ENCODE measurements at regions not wholly inside any gene's neighbourhood (a gene's known extent, or its start where the extent isn't known, plus 50 kb on each side); places are given as distances from the start of the nearest gene placed in this dataset.

DNA sequence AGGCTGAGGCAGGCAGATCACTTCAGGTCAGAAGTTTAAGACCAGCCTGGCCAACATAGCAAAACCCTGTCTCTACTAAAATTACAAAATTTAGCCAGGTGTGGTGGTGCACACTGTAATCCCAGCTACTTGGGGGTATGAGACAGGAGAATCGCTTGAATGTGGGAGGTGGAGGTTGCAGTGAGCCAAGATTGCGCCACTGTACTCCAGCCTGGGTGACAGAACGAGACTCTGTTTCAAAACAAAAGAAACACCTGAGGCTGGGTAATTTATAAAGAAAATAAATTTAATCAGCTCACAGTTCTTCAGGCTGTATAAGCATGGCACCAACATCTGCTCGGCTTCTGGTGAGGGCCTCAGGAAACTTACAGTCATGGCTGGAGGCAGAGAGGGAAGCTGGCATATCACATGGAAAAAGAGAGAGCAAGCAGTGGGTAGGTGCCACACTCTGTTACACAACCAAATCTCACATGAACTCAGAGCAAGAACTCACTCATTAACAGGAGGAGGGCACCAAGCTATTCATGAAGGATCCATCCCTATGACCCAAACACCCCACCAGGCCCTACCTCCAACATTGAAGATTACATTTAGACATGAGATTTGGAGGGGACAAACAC, 244.1 kb upstream of the RBBP8 start:
- WGBS, 2 experiments, result 94 to 97% methylated on average over 4 of the region's 4 CpGs
- no peaks in the 10 kb centered on the region for H3K36me3 ChIP-seq (ENCODE audit: control insufficient read depth, insufficient read depth, low read length)
- no peaks in the 10 kb centered on the region for H3K9me3 ChIP-seq (ENCODE audit: control insufficient read depth, low read length)
- H3K4me3 ChIP-seq (ENCODE audit: insufficient read depth, low read depth, low read length), result no peak overlapping the region
- no peaks in the 10 kb centered on the region for H3K27me3 ChIP-seq (ENCODE audit: control insufficient read depth, insufficient read depth, low read length, poor library complexity, severe bottlenecking)
- H3K27ac ChIP-seq (ENCODE audit: insufficient read depth, low read depth, low read length, poor library complexity, severe bottlenecking), result no peak overlapping the region
- no peaks in the 10 kb centered on the region for H3K4me1 ChIP-seq (ENCODE audit: control insufficient read depth, insufficient read depth, low read length)

DNA sequence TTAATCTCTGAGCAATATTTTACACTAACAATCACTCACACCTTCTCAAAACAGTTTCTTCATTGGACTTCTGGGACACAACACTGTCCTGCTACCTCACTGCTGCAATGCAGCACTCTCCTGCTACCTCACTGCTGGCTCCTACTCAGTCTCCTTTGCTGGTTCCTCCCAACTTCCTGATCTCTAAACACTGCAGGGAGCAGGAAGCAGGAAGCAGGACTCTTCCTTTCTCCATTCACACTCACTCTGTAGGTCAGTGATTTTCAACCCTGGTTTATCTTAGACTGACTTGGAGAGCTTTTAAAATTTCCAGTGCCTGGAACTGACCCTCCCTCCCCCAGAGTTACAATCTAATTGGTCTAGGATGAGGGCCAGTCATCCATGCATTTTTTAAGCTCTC, 243.4 kb upstream of the RBBP8 start:
- Histone ChIP-seq H3K4me1 (ENCODE audit: control insufficient read depth, insufficient read depth, low read length) (no peaks in the 10 kb centered on the region), H3K9me3 (ENCODE audit: control insufficient read depth, low read length) (no peaks in the 10 kb centered on the region), H3K27me3 (ENCODE audit: control insufficient read depth, insufficient read depth, low read length, poor library complexity, severe bottlenecking) (no peaks in the 10 kb centered on the region), H3K27ac (ENCODE audit: insufficient read depth, low read depth, low read length, poor library complexity, severe bottlenecking) (no peak overlapping the region), H3K4me3 (ENCODE audit: insufficient read depth, low read depth, low read length) (no peak overlapping the region), H3K36me3 (ENCODE audit: control insufficient read depth, insufficient read depth, low read length) (no peaks in the 10 kb centered on the region)

DNA sequence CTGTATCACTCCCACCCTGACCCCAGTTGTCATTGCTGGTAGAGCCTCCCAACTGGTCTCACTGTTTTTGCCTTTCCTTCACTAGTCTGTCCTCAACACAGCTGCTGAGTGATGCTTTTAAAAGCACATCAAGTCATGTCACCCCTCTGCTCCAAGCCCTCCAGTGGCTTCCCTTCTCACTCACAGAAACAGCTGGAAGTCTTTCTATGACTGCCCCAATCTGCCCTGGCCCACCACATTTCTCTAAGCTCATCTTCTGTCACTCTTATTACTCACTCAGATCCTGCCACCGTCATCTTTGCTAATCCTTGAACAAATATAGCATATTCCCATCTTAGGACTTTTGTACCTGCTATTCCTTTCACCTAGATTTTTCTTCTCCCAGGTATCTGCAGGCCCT, 242.6 kb upstream of the RBBP8 start:
- Histone ChIP-seq H3K27me3 (ENCODE audit: control insufficient read depth, insufficient read depth, low read length, poor library complexity, severe bottlenecking) (no peaks in the 10 kb centered on the region), H3K9me3 (ENCODE audit: control insufficient read depth, low read length) (no peaks in the 10 kb centered on the region), H3K4me1 (ENCODE audit: control insufficient read depth, insufficient read depth, low read length) (no peaks in the 10 kb centered on the region), H3K27ac (ENCODE audit: insufficient read depth, low read depth, low read length, poor library complexity, severe bottlenecking) (no peak overlapping the region), H3K36me3 (ENCODE audit: control insufficient read depth, insufficient read depth, low read length) (no peaks in the 10 kb centered on the region), H3K4me3 (ENCODE audit: insufficient read depth, low read depth, low read length) (no peak overlapping the region)
- WGBS, 2 experiments, result 83 to 86% methylated on average over 1 of the region's 1 CpG

DNA sequence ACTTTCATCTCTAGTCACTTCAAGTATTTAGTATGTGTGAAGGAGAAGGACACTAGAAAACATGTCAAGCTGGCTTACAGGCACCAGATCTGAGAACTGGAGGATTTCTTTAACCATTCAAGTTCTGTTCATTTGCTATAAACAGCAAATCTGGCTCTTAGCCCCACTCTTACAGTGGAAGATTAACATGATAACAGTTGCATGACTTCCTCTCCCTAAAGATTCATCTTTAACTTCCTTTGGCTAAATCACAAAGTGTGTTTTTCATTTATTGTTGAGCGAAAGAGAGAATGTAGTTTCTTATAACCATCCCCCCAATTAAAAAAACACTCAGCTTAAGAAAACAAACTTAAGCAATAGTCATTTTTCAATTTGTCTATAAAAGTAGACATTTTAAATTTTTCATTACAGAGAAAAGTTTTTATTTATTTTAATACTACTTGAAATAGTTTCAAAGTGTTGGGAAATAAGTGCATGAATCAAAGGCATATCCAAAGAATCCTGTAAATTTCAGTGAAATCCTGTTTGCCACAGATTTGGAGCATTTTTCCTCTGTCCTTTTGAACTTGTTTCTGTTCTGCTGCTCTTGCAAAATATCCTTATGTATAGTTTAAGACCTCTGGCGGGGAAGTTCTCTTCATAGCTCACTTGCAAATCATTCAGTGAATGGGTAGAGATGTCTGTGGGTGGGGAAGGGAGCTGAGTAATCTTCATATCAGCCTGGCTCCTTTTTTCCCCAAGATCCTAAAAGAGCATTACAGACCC, 241.0 kb upstream of the RBBP8 start:
- WGBS, 2 experiments, result 65 to 80% methylated on average over 1 of the region's 2 CpGs
- Histone ChIP-seq H3K9me3 (ENCODE audit: control insufficient read depth, low read length) (no peaks in the 10 kb centered on the region), H3K27me3 (ENCODE audit: control insufficient read depth, insufficient read depth, low read length, poor library complexity, severe bottlenecking) (no peaks in the 10 kb centered on the region), H3K4me1 (ENCODE audit: control insufficient read depth, insufficient read depth, low read length) (no peaks in the 10 kb centered on the region), H3K27ac (ENCODE audit: insufficient read depth, low read depth, low read length, poor library complexity, severe bottlenecking) (no peak overlapping the region), H3K4me3 (ENCODE audit: insufficient read depth, low read depth, low read length) (no peak overlapping the region), H3K36me3 (ENCODE audit: control insufficient read depth, insufficient read depth, low read length) (no peaks in the 10 kb centered on the region)

DNA sequence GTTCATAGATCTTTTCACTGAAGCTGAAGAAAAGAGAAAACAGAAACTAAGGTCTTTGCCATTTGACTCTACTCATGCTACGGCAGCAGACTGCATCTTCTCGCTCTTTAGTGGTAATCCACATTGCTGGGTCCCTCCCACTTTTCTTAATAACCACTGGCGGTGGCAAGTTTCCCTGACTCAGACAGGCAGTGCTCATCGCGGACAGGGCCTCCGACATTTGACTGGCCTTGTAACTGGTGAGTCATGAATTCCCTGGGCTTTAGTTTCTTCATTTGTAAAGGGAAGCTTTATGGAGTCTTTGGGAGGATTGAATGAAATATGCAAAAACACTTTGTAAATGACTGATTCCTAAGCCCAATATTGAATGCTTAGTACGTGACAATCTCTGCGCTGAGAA, 238.2 kb upstream of the RBBP8 start:
- H3K27me3 ChIP-seq (ENCODE audit: control insufficient read depth, insufficient read depth, low read length, poor library complexity, severe bottlenecking), result no peaks in the 10 kb centered on the region
- H3K36me3 ChIP-seq (ENCODE audit: control insufficient read depth, insufficient read depth, low read length), result no peaks in the 10 kb centered on the region
- H3K4me1 ChIP-seq (ENCODE audit: control insufficient read depth, insufficient read depth, low read length), result no peaks in the 10 kb centered on the region
- H3K9me3 ChIP-seq (ENCODE audit: control insufficient read depth, low read length), result no peaks in the 10 kb centered on the region
- H3K27ac ChIP-seq (ENCODE audit: insufficient read depth, low read depth, low read length, poor library complexity, severe bottlenecking), result no peak overlapping the region
- H3K4me3 ChIP-seq (ENCODE audit: insufficient read depth, low read depth, low read length), result no peak overlapping the region
- 54 to 57% methylated on average over 8 of the region's 8 CpGs for WGBS, 2 experiments

DNA sequence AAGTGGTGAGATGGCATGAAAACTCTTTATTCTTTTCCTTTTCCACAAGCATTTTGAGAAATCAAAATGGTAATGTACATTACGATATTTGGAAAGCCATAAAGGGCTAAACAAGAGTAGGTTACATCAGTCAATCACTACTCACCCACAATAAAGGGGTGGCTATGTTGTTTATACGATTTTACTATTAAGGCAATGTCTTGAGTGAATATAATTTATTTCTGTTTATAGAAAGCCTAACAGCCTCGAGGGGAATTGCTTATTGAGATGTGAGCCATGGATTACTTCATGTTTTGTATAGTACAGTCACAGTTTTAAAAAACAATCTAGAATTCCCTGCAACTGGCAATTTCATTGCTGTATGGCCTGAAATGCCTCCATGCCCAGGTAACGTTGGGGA, 237.5 kb upstream of the RBBP8 start:
- Histone ChIP-seq H3K27ac (ENCODE audit: insufficient read depth, low read depth, low read length, poor library complexity, severe bottlenecking) (no peak overlapping the region), H3K4me1 (ENCODE audit: control insufficient read depth, insufficient read depth, low read length) (no peaks in the 10 kb centered on the region), H3K4me3 (ENCODE audit: insufficient read depth, low read depth, low read length) (no peak overlapping the region), H3K9me3 (ENCODE audit: control insufficient read depth, low read length) (no peaks in the 10 kb centered on the region), H3K27me3 (ENCODE audit: control insufficient read depth, insufficient read depth, low read length, poor library complexity, severe bottlenecking) (no peaks in the 10 kb centered on the region), H3K36me3 (ENCODE audit: control insufficient read depth, insufficient read depth, low read length) (no peaks in the 10 kb centered on the region)
- 90 to 92% methylated on average over 2 to 3 of the region's 4 CpGs for WGBS, 2 experiments

DNA sequence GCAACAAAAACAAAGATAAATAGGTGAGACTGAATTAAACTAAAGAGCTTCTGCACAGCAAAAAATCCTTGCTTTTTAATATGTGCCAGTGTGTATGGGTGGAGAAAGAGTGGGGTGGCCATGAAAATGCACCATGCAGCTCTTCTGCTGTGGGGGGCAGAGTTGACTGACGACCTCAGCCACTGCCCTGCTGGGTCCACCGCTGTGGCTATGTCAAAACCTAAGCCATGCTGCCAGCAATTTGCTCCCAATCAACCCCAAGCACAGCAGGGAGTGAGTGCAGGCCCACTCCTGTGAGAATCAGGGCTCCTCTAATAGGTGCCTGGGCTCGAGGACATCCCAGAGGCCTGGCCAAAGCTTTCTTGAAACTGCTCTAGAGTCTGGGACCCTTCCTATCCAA, 235.6 kb upstream of the RBBP8 start:
- 70 to 71% methylated on average over 3 of the region's 3 CpGs for WGBS, 2 experiments
- H3K27me3 ChIP-seq (ENCODE audit: control insufficient read depth, insufficient read depth, low read length, poor library complexity, severe bottlenecking), result no peaks in the 10 kb centered on the region
- no peak overlapping the region for H3K4me3 ChIP-seq (ENCODE audit: insufficient read depth, low read depth, low read length)
- H3K36me3 ChIP-seq (ENCODE audit: control insufficient read depth, insufficient read depth, low read length), result no peaks in the 10 kb centered on the region
- no peak overlapping the region for H3K27ac ChIP-seq (ENCODE audit: insufficient read depth, low read depth, low read length, poor library complexity, severe bottlenecking)
- H3K4me1 ChIP-seq (ENCODE audit: control insufficient read depth, insufficient read depth, low read length), result no peaks in the 10 kb centered on the region
- H3K9me3 ChIP-seq (ENCODE audit: control insufficient read depth, low read length), result no peaks in the 10 kb centered on the region

DNA sequence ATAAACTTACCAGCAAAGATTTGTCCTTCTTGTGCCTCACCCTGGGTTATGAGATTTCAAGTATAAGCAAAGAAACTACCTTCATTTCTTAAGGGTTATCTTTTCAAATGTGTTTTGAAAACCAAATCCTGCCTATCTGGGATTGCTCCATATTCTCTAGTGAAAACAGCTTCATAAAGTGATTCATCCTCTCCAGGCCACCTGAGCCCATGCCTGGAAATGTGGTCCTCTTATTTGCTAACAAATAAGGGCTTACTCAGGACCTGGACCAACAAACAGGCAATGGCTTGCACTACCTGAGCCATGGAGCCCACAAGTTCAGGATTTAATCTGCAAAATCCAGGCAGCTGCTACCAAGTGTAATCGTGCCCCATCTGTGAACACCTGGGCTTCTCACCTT, 234.4 kb upstream of the RBBP8 start:
- Histone ChIP-seq H3K4me3 (ENCODE audit: insufficient read depth, low read depth, low read length) (no peak overlapping the region), H3K27me3 (ENCODE audit: control insufficient read depth, insufficient read depth, low read length, poor library complexity, severe bottlenecking) (no peaks in the 10 kb centered on the region), H3K4me1 (ENCODE audit: control insufficient read depth, insufficient read depth, low read length) (no peaks in the 10 kb centered on the region), H3K27ac (ENCODE audit: insufficient read depth, low read depth, low read length, poor library complexity, severe bottlenecking) (no peak overlapping the region), H3K9me3 (ENCODE audit: control insufficient read depth, low read length) (no peaks in the 10 kb centered on the region), H3K36me3 (ENCODE audit: control insufficient read depth, insufficient read depth, low read length) (no peaks in the 10 kb centered on the region)
- WGBS, 2 experiments, result 86 to 94% methylated on average over 1 of the region's 1 CpG

DNA sequence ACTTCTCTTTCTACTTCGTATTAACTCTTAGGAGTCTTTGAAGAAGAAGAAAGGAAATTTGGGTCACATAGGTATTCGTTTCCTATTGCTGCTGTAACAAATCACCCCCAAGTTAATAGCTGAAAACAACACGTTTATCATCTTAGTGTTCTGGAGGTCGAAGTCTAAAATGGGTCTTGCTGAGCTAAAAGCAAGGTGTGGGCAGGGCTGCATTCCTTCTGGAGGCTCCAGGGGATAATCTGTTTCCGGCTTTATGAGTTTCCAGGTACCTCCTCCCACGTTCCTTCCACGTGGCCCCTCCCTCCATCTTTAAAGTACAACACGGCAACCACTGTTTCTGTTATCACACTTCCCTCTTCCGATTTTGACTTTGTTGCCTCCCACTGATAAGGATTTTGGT, 233.5 kb upstream of the RBBP8 start:
- Histone ChIP-seq H3K27ac (ENCODE audit: insufficient read depth, low read depth, low read length, poor library complexity, severe bottlenecking) (no peak overlapping the region), H3K4me1 (ENCODE audit: control insufficient read depth, insufficient read depth, low read length) (no peaks in the 10 kb centered on the region), H3K27me3 (ENCODE audit: control insufficient read depth, insufficient read depth, low read length, poor library complexity, severe bottlenecking) (no peaks in the 10 kb centered on the region), H3K4me3 (ENCODE audit: insufficient read depth, low read depth, low read length) (no peak overlapping the region), H3K36me3 (ENCODE audit: control insufficient read depth, insufficient read depth, low read length) (no peaks in the 10 kb centered on the region), H3K9me3 (ENCODE audit: control insufficient read depth, low read length) (no peaks in the 10 kb centered on the region)
- WGBS, 2 experiments, result 91 to 93% methylated on average over 9 of the region's 9 CpGs

DNA sequence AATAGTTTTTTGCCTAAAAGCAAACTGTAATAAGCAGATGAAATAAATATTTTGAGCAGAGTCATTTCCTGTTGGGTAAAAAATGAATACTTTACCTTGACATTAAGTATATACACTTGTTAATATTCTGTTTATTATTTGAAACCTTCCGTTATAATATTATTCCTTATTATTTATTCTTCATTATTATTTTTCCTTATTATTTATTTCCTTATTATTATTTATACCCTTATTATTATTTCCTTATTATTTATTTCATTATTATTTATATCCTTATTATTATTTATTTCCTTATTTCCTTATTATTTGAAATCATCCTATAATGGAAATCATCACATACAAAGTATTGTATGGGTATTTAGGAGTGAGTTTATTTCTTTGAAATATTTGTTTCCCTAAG, 232.2 kb upstream of the RBBP8 start:
- no peak overlapping the region for H3K4me3 ChIP-seq (ENCODE audit: insufficient read depth, low read depth, low read length)
- WGBS, 2 experiments, result no CpG with 5 or more reads among the region's 1 CpG
- no peaks in the 10 kb centered on the region for H3K36me3 ChIP-seq (ENCODE audit: control insufficient read depth, insufficient read depth, low read length)
- H3K4me1 ChIP-seq (ENCODE audit: control insufficient read depth, insufficient read depth, low read length), result no peaks in the 10 kb centered on the region
- H3K9me3 ChIP-seq (ENCODE audit: control insufficient read depth, low read length), result no peaks in the 10 kb centered on the region
- H3K27me3 ChIP-seq (ENCODE audit: control insufficient read depth, insufficient read depth, low read length, poor library complexity, severe bottlenecking), result no peaks in the 10 kb centered on the region
- H3K27ac ChIP-seq (ENCODE audit: insufficient read depth, low read depth, low read length, poor library complexity, severe bottlenecking), result no peak overlapping the region
